ENCODE measurements at regions not wholly inside any gene's neighbourhood (a gene's known extent, or its start where the extent isn't known, plus 50 kb on each side); places are given as distances from the start of the nearest gene placed in this dataset.

GRCh38 chr11:95388086-95388485 is 157.1 kb upstream of the SESN3 start:
- TF ChIP-seq, protein P1, sequence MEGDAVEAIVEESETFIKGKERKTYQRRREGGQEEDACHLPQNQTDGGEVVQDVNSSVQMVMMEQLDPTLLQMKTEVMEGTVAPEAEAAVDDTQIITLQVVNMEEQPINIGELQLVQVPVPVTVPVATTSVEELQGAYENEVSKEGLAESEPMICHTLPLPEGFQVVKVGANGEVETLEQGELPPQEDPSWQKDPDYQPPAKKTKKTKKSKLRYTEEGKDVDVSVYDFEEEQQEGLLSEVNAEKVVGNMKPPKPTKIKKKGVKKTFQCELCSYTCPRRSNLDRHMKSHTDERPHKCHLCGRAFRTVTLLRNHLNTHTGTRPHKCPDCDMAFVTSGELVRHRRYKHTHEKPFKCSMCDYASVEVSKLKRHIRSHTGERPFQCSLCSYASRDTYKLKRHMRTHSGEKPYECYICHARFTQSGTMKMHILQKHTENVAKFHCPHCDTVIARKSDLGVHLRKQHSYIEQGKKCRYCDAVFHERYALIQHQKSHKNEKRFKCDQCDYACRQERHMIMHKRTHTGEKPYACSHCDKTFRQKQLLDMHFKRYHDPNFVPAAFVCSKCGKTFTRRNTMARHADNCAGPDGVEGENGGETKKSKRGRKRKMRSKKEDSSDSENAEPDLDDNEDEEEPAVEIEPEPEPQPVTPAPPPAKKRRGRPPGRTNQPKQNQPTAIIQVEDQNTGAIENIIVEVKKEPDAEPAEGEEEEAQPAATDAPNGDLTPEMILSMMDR (IDR thresholded peaks at IDR 0.05; ENCODE audit: low read depth, low read length): no peak
- no peak for DNase-seq (ENCODE audit: low read depth, low spot score)
- in situ Hi-C loops (cut with HindIII; ENCODE audit: low sequenced_read_pairs): no loop called here
- H3K4me3 ChIP-seq (ENCODE audit: low read depth, low read length): no peak overlapping the region

GRCh38 chr11:95387325-95387724 is 156.3 kb upstream of the SESN3 start:
- H3K4me3 ChIP-seq (ENCODE audit: low read depth, low read length): no peak overlapping the region
- TF ChIP-seq, protein P1 (IDR thresholded peaks at IDR 0.05; ENCODE audit: low read depth, low read length): no peak
- DNase-seq (ENCODE audit: low read depth, low spot score): no peak
- in situ Hi-C loops (cut with HindIII; ENCODE audit: low sequenced_read_pairs): no loop called here

- H3K4me3 ChIP-seq (ENCODE audit: low read depth, low read length): no peak overlapping the region
- TF ChIP-seq, protein P1 (IDR thresholded peaks at IDR 0.05; ENCODE audit: low read depth, low read length): no peak
- in situ Hi-C loops (cut with HindIII; ENCODE audit: low sequenced_read_pairs): no loop called here
- no peak for DNase-seq (ENCODE audit: low read depth, low spot score)
Observed at GRCh38 chr11:95385577-95385976, 154.6 kb upstream of the SESN3 start.

- TF ChIP-seq, protein P1 (IDR thresholded peaks at IDR 0.05; ENCODE audit: low read depth, low read length): no peak
- no peak overlapping the region for H3K4me3 ChIP-seq (ENCODE audit: low read depth, low read length)
- in situ Hi-C loops (cut with HindIII; ENCODE audit: low sequenced_read_pairs): no loop called here
- DNase-seq (ENCODE audit: low read depth, low spot score): no peak
Observed at GRCh38 chr11:95379479-95379878, 148.5 kb upstream of the SESN3 start.

DNA sequence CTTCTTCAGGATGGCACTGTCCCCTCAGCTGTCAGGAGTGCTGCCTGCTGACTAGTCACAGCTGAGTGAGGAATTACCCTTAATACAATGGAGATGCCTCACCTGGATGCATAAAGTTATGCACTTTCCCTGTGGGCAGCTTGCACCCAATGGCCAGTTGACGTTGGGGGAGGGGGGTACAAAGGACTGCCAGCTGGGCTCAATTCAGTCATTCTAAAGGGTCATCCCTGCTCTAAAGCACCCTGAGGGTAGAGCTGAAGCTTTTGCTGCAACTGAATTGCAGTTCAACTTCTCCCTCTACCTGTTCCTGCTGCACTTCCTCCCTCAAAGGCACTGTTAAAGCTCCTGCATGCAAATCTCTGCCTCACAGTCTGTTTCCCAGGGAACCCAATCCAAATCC is 147.8 kb upstream of the SESN3 start:
- TF ChIP-seq, protein P1 (IDR thresholded peaks at IDR 0.05; ENCODE audit: low read depth, low read length): no peak
- DNase-seq (ENCODE audit: low read depth, low spot score): no peak
- H3K4me3 ChIP-seq (ENCODE audit: low read depth, low read length): no peak overlapping the region
- in situ Hi-C loops (cut with HindIII; ENCODE audit: low sequenced_read_pairs): no loop called here

GRCh38 chr11:95378111-95378510 is 147.1 kb upstream of the SESN3 start:
- H3K4me3 ChIP-seq (ENCODE audit: low read depth, low read length): no peak overlapping the region
- TF ChIP-seq, protein P1 (IDR thresholded peaks at IDR 0.05; ENCODE audit: low read depth, low read length): no peak
- in situ Hi-C loops (cut with HindIII; ENCODE audit: low sequenced_read_pairs): no loop called here
- DNase-seq (ENCODE audit: low read depth, low spot score): no peak

DNA sequence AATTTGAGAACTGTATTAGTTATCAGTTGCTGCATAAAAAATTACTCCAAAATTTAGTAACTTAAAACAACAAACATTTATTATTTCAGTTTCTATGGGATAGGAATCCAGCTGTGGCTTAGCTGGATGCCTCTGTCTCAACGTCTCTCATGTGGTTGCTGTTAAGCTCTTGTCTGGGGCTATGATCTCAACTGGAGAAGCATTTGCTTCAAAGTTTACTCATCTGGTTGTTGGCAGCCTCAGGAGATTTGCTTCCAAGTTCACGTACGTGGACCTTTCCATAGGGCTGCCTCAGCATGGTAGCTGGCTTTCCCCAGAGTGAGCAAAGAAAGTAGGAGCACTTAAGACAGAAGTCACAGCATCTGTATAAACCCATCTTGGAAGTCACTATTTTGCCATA is 144.9 kb upstream of the SESN3 start:
- in situ Hi-C loops (cut with HindIII; ENCODE audit: low sequenced_read_pairs): no loop called here
- TF ChIP-seq, protein P1 (IDR thresholded peaks at IDR 0.05; ENCODE audit: low read depth, low read length): no peak
- peak; percentile 95 for DNase-seq (ENCODE audit: low read depth, low spot score)
- no peak overlapping the region for H3K4me3 ChIP-seq (ENCODE audit: low read depth, low read length)
